ENCODE measurements at regions not wholly inside any gene's neighbourhood (a gene's known extent, or its start where the extent isn't known, plus 50 kb on each side); places are given as distances from the start of the nearest gene placed in this dataset.

DNA sequence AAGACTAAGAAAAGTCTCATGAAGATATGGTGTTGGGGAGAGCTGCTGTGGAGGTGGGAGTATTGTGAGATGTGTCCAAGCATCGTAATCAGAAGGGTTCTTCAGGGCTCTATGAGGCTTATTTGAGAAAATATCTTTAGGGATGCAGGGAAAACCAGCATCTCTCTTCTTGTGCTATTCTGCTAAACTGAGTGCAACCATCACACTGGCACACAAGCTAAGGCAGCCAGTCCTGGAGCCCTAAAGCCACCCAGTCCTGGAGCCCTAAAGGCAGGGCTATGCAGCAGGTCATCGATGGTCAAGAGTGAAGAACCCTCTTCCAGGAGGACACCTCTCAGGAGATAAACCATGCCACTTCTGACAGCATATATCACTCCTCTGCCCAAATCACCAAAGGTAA lies 445.2 kb upstream of the MIR17HG start:
- Histone ChIP-seq H2AFZ (ENCODE audit: low read depth, low read length, severe bottlenecking) (no peak overlapping the region), H3K27me3 (ENCODE audit: low read length) (no peaks in the 10 kb centered on the region), H3K9ac (ENCODE audit: low read length) (no peak overlapping the region), H3K27ac (ENCODE audit: low read depth, low read length) (no peak overlapping the region), H3F3A (ENCODE audit: insufficient read depth) (no peaks in the 10 kb centered on the region), H4K20me1 (ENCODE audit: low read depth, low read length) (no peaks in the 10 kb centered on the region), H3K4me3 (ENCODE audit: insufficient read depth, low read length, poor library complexity, severe bottlenecking) (no peak overlapping the region), H3K4me2 (ENCODE audit: low read depth, low read length, poor library complexity, severe bottlenecking) (no peak overlapping the region), H3K79me2 (ENCODE audit: insufficient read depth, low read length) (no peaks in the 10 kb centered on the region), H3K9me2 (replicated peaks; ENCODE audit: insufficient read depth, low read length) (no peaks in the 10 kb centered on the region), H3K9me3 (ENCODE audit: insufficient read depth, low read length) (no peaks in the 10 kb centered on the region), H3K36me3 (ENCODE audit: low read length) (no peaks in the 10 kb centered on the region)
- no peak for TF ChIP-seq EZH2phosphoT487 (conservative IDR thresholded peaks at IDR 0.05; ENCODE audit: low read length)
- TF ChIP-seq, protein P1, sequence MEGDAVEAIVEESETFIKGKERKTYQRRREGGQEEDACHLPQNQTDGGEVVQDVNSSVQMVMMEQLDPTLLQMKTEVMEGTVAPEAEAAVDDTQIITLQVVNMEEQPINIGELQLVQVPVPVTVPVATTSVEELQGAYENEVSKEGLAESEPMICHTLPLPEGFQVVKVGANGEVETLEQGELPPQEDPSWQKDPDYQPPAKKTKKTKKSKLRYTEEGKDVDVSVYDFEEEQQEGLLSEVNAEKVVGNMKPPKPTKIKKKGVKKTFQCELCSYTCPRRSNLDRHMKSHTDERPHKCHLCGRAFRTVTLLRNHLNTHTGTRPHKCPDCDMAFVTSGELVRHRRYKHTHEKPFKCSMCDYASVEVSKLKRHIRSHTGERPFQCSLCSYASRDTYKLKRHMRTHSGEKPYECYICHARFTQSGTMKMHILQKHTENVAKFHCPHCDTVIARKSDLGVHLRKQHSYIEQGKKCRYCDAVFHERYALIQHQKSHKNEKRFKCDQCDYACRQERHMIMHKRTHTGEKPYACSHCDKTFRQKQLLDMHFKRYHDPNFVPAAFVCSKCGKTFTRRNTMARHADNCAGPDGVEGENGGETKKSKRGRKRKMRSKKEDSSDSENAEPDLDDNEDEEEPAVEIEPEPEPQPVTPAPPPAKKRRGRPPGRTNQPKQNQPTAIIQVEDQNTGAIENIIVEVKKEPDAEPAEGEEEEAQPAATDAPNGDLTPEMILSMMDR (IDR thresholded peaks at IDR 0.05; ENCODE audit: insufficient read depth, low read length, poor library complexity, severe bottlenecking), result no peak

DNA sequence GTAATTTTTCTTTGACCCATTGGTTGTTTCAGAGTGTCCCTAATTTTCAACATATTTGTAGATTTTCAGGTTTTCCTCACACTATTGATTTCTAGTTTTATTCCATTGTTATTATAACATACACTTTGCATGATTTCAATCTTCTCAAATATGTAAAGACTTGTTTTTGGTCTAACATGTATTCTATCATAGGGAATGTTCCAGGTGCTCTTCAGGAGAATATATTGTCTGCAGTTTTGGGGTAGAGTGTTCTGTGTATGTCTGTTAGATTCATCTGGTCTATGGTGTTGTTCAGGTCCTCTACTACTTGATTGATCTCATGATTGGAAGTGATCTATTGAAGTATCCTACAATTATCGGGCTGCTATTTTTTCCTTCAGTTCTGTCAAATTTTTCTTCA lies 440.9 kb upstream of the MIR17HG start:
- Histone ChIP-seq H3K79me2 (ENCODE audit: insufficient read depth, low read length) (no peaks in the 10 kb centered on the region), H3K9ac (ENCODE audit: low read length) (no peak overlapping the region), H3K27ac (ENCODE audit: low read depth, low read length) (no peak overlapping the region), H3F3A (ENCODE audit: insufficient read depth) (no peaks in the 10 kb centered on the region), H3K9me3 (ENCODE audit: insufficient read depth, low read length) (no peaks in the 10 kb centered on the region), H3K4me3 (ENCODE audit: insufficient read depth, low read length, poor library complexity, severe bottlenecking) (no peak overlapping the region), H4K20me1 (ENCODE audit: low read depth, low read length) (no peaks in the 10 kb centered on the region), H2AFZ (ENCODE audit: low read depth, low read length, severe bottlenecking) (no peak overlapping the region), H3K36me3 (ENCODE audit: low read length) (no peaks in the 10 kb centered on the region), H3K4me2 (ENCODE audit: low read depth, low read length, poor library complexity, severe bottlenecking) (no peak overlapping the region), H3K27me3 (ENCODE audit: low read length) (no peaks in the 10 kb centered on the region), H3K9me2 (replicated peaks; ENCODE audit: insufficient read depth, low read length) (no peaks in the 10 kb centered on the region)
- no peak for TF ChIP-seq EZH2phosphoT487 (conservative IDR thresholded peaks at IDR 0.05; ENCODE audit: low read length)
- TF ChIP-seq, protein P1 (IDR thresholded peaks at IDR 0.05; ENCODE audit: insufficient read depth, low read length, poor library complexity, severe bottlenecking), result no peak

DNA sequence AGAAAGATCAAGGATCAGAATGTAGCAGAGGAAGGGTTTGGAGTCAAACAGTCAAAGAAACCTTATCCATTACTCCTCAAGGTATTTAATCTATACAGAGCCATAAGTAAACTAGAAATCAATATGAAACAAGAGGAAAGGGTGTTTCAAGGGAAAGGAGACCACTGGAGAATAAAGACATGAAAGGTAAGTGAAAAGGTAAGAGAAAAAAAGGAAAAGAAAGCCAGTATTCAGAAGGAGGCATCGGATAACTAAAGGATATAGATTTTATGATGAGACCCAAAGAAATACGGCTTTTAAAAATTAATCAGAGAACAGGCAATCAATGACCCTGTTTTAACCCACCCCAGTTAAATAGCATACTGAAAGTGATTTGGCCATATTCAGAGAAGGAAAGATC lies 438.7 kb upstream of the MIR17HG start:
- no peaks in the 10 kb centered on the region for H4K20me1 ChIP-seq (ENCODE audit: low read depth, low read length)
- no peaks in the 10 kb centered on the region for H3K9me2 ChIP-seq (replicated peaks; ENCODE audit: insufficient read depth, low read length)
- H3F3A ChIP-seq (ENCODE audit: insufficient read depth), result no peaks in the 10 kb centered on the region
- H3K9me3 ChIP-seq (ENCODE audit: insufficient read depth, low read length), result no peaks in the 10 kb centered on the region
- H3K4me3 ChIP-seq (ENCODE audit: insufficient read depth, low read length, poor library complexity, severe bottlenecking), result no peak overlapping the region
- no peaks in the 10 kb centered on the region for H3K36me3 ChIP-seq (ENCODE audit: low read length)
- H2AFZ ChIP-seq (ENCODE audit: low read depth, low read length, severe bottlenecking), result no peak overlapping the region
- TF ChIP-seq, protein P1 (IDR thresholded peaks at IDR 0.05; ENCODE audit: insufficient read depth, low read length, poor library complexity, severe bottlenecking), result no peak
- no peak for TF ChIP-seq EZH2phosphoT487 (conservative IDR thresholded peaks at IDR 0.05; ENCODE audit: low read length)
- no peaks in the 10 kb centered on the region for H3K79me2 ChIP-seq (ENCODE audit: insufficient read depth, low read length)
- no peak overlapping the region for H3K4me2 ChIP-seq (ENCODE audit: low read depth, low read length, poor library complexity, severe bottlenecking)
- no peak overlapping the region for H3K27ac ChIP-seq (ENCODE audit: low read depth, low read length)
- H3K27me3 ChIP-seq (ENCODE audit: low read length), result no peaks in the 10 kb centered on the region
- H3K9ac ChIP-seq (ENCODE audit: low read length), result no peak overlapping the region
